H9 (cell line): ENCODE measurements at regions not wholly inside any gene's neighbourhood (a gene's known extent, or its start where the extent isn't known, plus 50 kb on each side); places are given as distances from the start of the nearest gene placed in this dataset.

Experiments used
- DNase-seq: peaks from one replicate; pipeline ENCODE4 v3.0.0-alpha.2; 2017
- H2AFZ ChIP-seq: one replicate; pipeline ENCODE4 v1.6.1; 2013; ENCODE audit warnings: mild to moderate bottlenecking, low read length, control low read depth, moderate library complexity
- H2AK5ac ChIP-seq: 2 replicates; pipeline ENCODE4 v1.6.1; 2013; ENCODE audit warnings: low read length, control low read depth, mixed read lengths; ENCODE audit not compliant: insufficient read length
- H2BK120ac ChIP-seq: one replicate; pipeline ENCODE4 v1.6.1; 2013; ENCODE audit warnings: low read depth, mild to moderate bottlenecking, low read length, control low read depth, inconsistent platforms; ENCODE audit not compliant: poor library complexity, severe bottlenecking
- H2BK12ac ChIP-seq: 2 replicates; pipeline ENCODE4 v1.6.1; 2013; ENCODE audit warnings: low read length, control low read depth, mixed read lengths, low read depth; ENCODE audit not compliant: insufficient read length
- H2BK15ac ChIP-seq: 2 replicates; pipeline ENCODE4 v1.6.1; 2013; ENCODE audit warnings: low read depth, low read length, control low read depth
- H2BK20ac ChIP-seq: one replicate; pipeline ENCODE4 v1.6.1; 2013; ENCODE audit warnings: low read depth, mild to moderate bottlenecking, low read length, control low read depth, inconsistent platforms; ENCODE audit not compliant: poor library complexity, severe bottlenecking
- H2BK5ac ChIP-seq: 2 replicates; pipeline ENCODE4 v1.6.1; 2013; ENCODE audit warnings: low read length, control low read depth, mixed read lengths; ENCODE audit not compliant: insufficient read length
- H3K14ac ChIP-seq: 2 replicates; pipeline ENCODE4 v1.6.1; 2013; ENCODE audit warnings: low read length, control low read depth; ENCODE audit not compliant: insufficient read depth
- H3K18ac ChIP-seq: 2 replicates; pipeline ENCODE4 v1.6.1; 2013; ENCODE audit warnings: low read depth, mild to moderate bottlenecking, mixed read lengths, low read length, control low read depth; ENCODE audit not compliant: insufficient read length
- H3K23ac ChIP-seq: 2 replicates; pipeline ENCODE4 v1.6.1; 2013; ENCODE audit warnings: low read length, control low read depth, mixed read lengths, low read depth; ENCODE audit not compliant: insufficient read length
- H3K23me2 ChIP-seq: 2 replicates; pipeline ENCODE4 v1.6.1; 2013; ENCODE audit warnings: low read depth, mild to moderate bottlenecking, mixed read lengths, low read length, control low read depth; ENCODE audit not compliant: insufficient read length, poor library complexity, severe bottlenecking
- H3K27ac ChIP-seq: 2 replicates; pipeline ENCODE4 v1.5.1; 2013; ENCODE audit warnings: low read length, control low read depth, mixed read lengths, low read depth; ENCODE audit not compliant: insufficient read length
- H3K27me3 ChIP-seq: 2 replicates; pipeline ENCODE4 v1.6.1; 2013; ENCODE audit warnings: low read length, control low read depth, inconsistent platforms; ENCODE audit not compliant: insufficient read depth
- H3K4ac ChIP-seq: 2 replicates; pipeline ENCODE4 v1.6.1; 2013; ENCODE audit warnings: low read depth, mild to moderate bottlenecking, control low read depth, inconsistent platforms, low read length, moderate library complexity
- H3K4me1 ChIP-seq: 2 replicates; pipeline ENCODE4 v1.6.1; 2013; ENCODE audit warnings: low read length, control low read depth, inconsistent platforms; ENCODE audit not compliant: insufficient read depth
- H3K4me2 ChIP-seq: 2 replicates; pipeline ENCODE4 v1.6.1; 2013; ENCODE audit warnings: low read length, control low read depth, mixed read lengths; ENCODE audit not compliant: insufficient read length, insufficient read depth
- H3K56ac ChIP-seq: 2 replicates; pipeline ENCODE4 v1.6.1; 2013; ENCODE audit warnings: low read depth, mild to moderate bottlenecking, mixed read lengths, low read length, control low read depth; ENCODE audit not compliant: insufficient read length
- H3K79me1 ChIP-seq: 2 replicates; pipeline ENCODE4 v1.6.1; 2013; ENCODE audit warnings: low read depth, mild to moderate bottlenecking, moderate library complexity, low read length, control low read depth, inconsistent platforms; ENCODE audit not compliant: insufficient read depth, poor library complexity, severe bottlenecking
- H3K79me2 ChIP-seq: 2 replicates; pipeline ENCODE4 v1.6.1; 2013; ENCODE audit warnings: low read length, control low read depth, inconsistent platforms; ENCODE audit not compliant: insufficient read depth
- H3K9ac ChIP-seq: 2 replicates; pipeline ENCODE4 v1.6.1; 2013; ENCODE audit warnings: low read length, control low read depth, mixed read lengths; ENCODE audit not compliant: insufficient read length; ENCODE audit errors: extremely low read depth
- H3K9me3 ChIP-seq: one replicate; pipeline ENCODE4 v1.6.1; 2013; ENCODE audit warnings: low read depth, low read length, inconsistent platforms; ENCODE audit not compliant: control insufficient read depth
- H3T11ph ChIP-seq: one replicate; pipeline ENCODE4 v1.6.1; 2013; ENCODE audit warnings: mild to moderate bottlenecking, low read length, control low read depth, inconsistent platforms
- H4K20me1 ChIP-seq: one replicate; pipeline ENCODE4 v1.6.1; 2013; ENCODE audit not compliant: control insufficient read depth, insufficient read length, insufficient read depth
- H4K5ac ChIP-seq: 2 replicates; pipeline ENCODE4 v1.6.1; 2013; ENCODE audit warnings: low read depth, mild to moderate bottlenecking, mixed read lengths, low read length, control low read depth; ENCODE audit not compliant: insufficient read length
- H4K8ac ChIP-seq: replicated peaks from 2 replicates; pipeline ENCODE4 v1.6.1; 2013; ENCODE audit warnings: low read length, control low read depth, mixed read lengths, low read depth; ENCODE audit not compliant: insufficient read length
- H4K91ac ChIP-seq: 2 replicates; pipeline ENCODE4 v1.6.1; 2013; ENCODE audit warnings: low read depth, mild to moderate bottlenecking, moderate library complexity, mixed read lengths, low read length, control low read depth; ENCODE audit not compliant: insufficient read length
- H3K27ac Mint-ChIP-seq, 3 experiments: 2 replicates in 2 of 3; 3 replicates in 1 of 3; pipeline ENCODE4 v1.8.0; 2020 to 2021; ENCODE audit warnings: mixed read lengths in 3 of 3, mild to moderate bottlenecking in 1 of 3, moderate library complexity in 1 of 3
- H3K27me3 Mint-ChIP-seq: 2 replicates; pipeline ENCODE4 v1.8.0; 2021; ENCODE audit warnings: low read depth, mild to moderate bottlenecking, moderate library complexity, mixed read lengths
- H3K36me3 Mint-ChIP-seq, 3 experiments: 2 replicates in 2 of 3; 3 replicates in 1 of 3; pipeline ENCODE4 v1.8.0; 2020 to 2021; ENCODE audit warnings: low read depth in 3 of 3, mixed read lengths in 3 of 3; ENCODE audit not compliant: insufficient read depth in 1 of 3
- H3K4me1 Mint-ChIP-seq, 2 experiments: 2 replicates each; pipeline ENCODE4 v1.8.0; 2020; ENCODE audit warnings: mixed read lengths in 2 of 2
- H3K4me3 Mint-ChIP-seq, 2 experiments: 2 replicates in 1 of 2; 3 replicates in 1 of 2; pipeline ENCODE4 v1.8.0; 2020 to 2021; ENCODE audit warnings: mild to moderate bottlenecking in 2 of 2, mixed read lengths in 2 of 2, moderate library complexity in 1 of 2
- H3K9me3 Mint-ChIP-seq, 2 experiments: 2 replicates in 1 of 2; 3 replicates in 1 of 2; pipeline ENCODE4 v1.8.0; 2020; ENCODE audit warnings: mild to moderate bottlenecking in 2 of 2, mixed read lengths in 2 of 2, moderate library complexity in 1 of 2
- WGBS: extraction: QIAGEN DNeasy Blood & Tissue Kit; methylation state at CpG from one replicate; pipeline ENCODE4 v1.1.7; 2013; ENCODE audit warnings: missing lambda C conversion rate, low lambda C conversion rate, mixed read lengths; ENCODE audit not compliant: insufficient read length; ENCODE audit errors: extremely low coverage; 5-methylcytosine and 5-hydroxymethylcytosine counted together
- TF ChIP-seq, protein P1 (sequence below): fragments of 200-600 bp; sonication (generic); conservative IDR thresholded peaks from 3 replicates; pipeline ENCODE4 v1.8.0; 2021; ENCODE audit warnings: antibody characterized with exemption, mild to moderate bottlenecking

DNA sequence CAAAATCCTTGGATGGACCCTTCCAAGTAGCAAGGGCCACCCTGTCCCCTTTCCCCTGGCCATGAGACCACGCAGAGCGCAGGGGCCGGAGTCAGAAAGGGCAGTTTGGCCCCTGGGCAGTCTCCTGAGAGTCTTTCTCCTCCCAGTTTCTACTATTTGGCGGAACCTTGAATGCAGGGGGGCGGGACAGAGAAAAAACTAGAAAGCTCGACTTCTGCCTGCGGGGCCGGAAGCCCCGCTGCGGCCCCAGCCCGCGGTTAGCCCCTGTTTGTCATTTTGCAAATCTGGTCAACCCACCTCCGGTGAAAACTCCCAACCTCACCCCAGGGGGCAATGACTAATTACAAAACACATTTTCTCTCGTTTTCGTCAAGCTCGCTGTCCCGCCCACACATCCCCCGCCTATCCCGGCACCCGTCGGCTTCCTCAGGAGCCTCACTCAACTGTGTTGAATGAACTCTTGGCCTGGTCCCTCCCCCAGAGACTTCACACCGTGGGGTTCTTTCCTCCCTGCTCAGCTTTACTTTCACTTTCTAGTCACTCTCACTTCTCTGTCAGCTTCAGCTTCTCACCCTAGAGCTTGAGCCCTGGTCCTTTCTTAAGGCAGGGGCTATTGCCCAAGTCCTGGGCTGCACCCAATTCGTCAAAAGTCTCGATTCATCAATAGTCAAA lies 66.7 kb downstream of the IRF2BPL start:
- DNase-seq = peak; percentile 99
- Histone ChIP-seq H2BK5ac (no peak overlapping the region), H4K91ac (no peak overlapping the region), H3K9me3 (no peaks in the 10 kb centered on the region), H2BK12ac (peak overlapping the region; percentile 85), H3K79me2 (no peaks in the 10 kb centered on the region), H2BK15ac (no peak overlapping the region), H3K79me1 (no peaks in the 10 kb centered on the region), H2BK120ac (no peak overlapping the region), H4K8ac (no peak overlapping the region), H3K4me1 (peaks cover 16% of the 10 kb centered on the region; the same call in 1 of the 2 replicates), H3K27ac (peak overlapping the region; percentile 85), H4K5ac (no peak overlapping the region), H2AK5ac (no peak overlapping the region), H3K4ac (no peak overlapping the region), H4K20me1 (no peaks in the 10 kb centered on the region), H3K9ac (peak overlapping the region; percentile 44), H3T11ph (no peak overlapping the region), H3K23ac (no peak overlapping the region), H3K14ac (peak overlapping the region; percentile 74; the same call in 1 of the 2 replicates), H3K27me3 (no peaks in the 10 kb centered on the region), H2AFZ (no peak overlapping the region), H3K18ac (peak overlapping the region; percentile 87), H3K56ac (no peak overlapping the region), H2BK20ac (no peak overlapping the region), H3K23me2 (peaks cover 1% of the 10 kb centered on the region), H3K4me2 (peak overlapping the region; percentile 64)
- H3K9me3 Mint-ChIP-seq = no peaks in the 10 kb centered on the region; a peak in 2 of 5 replicates
- H3K4me3 Mint-ChIP-seq = peak overlapping the region; percentile 61 to 65
- peaks cover 74 to 75% of the 10 kb centered on the region in 2 experiments for H3K4me1 Mint-ChIP-seq
- WGBS = no CpG with 5 or more reads among the region's 24 CpGs
- TF ChIP-seq, protein P1, sequence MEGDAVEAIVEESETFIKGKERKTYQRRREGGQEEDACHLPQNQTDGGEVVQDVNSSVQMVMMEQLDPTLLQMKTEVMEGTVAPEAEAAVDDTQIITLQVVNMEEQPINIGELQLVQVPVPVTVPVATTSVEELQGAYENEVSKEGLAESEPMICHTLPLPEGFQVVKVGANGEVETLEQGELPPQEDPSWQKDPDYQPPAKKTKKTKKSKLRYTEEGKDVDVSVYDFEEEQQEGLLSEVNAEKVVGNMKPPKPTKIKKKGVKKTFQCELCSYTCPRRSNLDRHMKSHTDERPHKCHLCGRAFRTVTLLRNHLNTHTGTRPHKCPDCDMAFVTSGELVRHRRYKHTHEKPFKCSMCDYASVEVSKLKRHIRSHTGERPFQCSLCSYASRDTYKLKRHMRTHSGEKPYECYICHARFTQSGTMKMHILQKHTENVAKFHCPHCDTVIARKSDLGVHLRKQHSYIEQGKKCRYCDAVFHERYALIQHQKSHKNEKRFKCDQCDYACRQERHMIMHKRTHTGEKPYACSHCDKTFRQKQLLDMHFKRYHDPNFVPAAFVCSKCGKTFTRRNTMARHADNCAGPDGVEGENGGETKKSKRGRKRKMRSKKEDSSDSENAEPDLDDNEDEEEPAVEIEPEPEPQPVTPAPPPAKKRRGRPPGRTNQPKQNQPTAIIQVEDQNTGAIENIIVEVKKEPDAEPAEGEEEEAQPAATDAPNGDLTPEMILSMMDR = no peak
- H3K27me3 Mint-ChIP-seq = no peaks in the 10 kb centered on the region; the same call in 1 of the 2 replicates
- no peaks in the 10 kb centered on the region; a peak in 1 of 7 replicates for H3K36me3 Mint-ChIP-seq
- peak overlapping the region; percentile 99 to 100 (median 100) for H3K27ac Mint-ChIP-seq
